ENCODE measurements at regions not wholly inside any gene's neighbourhood (a gene's known extent, or its start where the extent isn't known, plus 50 kb on each side); places are given as distances from the start of the nearest gene placed in this dataset.

- POLR2A ChIA-PET = no interaction called here
Observed at GRCh38 chr5:28190011-28190410, 1151.6 kb upstream of the CDH9 start.

GRCh38 chr5:28174691-28175090, 1136.3 kb upstream of the CDH9 start:
- CTCF ChIA-PET = no interaction called here
- no peak for DNase-seq (ENCODE audit: low read depth, low spot score)
- no peak overlapping the region for H3K4me3 ChIP-seq (ENCODE audit: low read depth, low read length)
- no peak for TF ChIP-seq CTCF (IDR thresholded peaks at IDR 0.05; ENCODE audit: low read depth, low read length)
- POLR2A ChIA-PET = no interaction called here
- H3K9me3 ChIP-seq (ENCODE audit: control insufficient read depth, insufficient read depth, low read length) = peaks cover 9% of the 10 kb centered on the region
- H3K27me3 ChIP-seq (ENCODE audit: control insufficient read depth, insufficient read depth, low read length) = no peaks in the 10 kb centered on the region
- H3K27ac ChIP-seq (ENCODE audit: low read depth, low read length) = no peak overlapping the region

More at GRCh38 chr5:28190011-28190410, 1151.6 kb upstream of the CDH9 start:
- CTCF ChIA-PET = no interaction called here
- DNase-seq (ENCODE audit: low read depth, low spot score) = no peak
- Histone ChIP-seq H3K9me3 (ENCODE audit: control insufficient read depth, insufficient read depth, low read length) (peaks cover 9% of the 10 kb centered on the region), H3K27ac (ENCODE audit: low read depth, low read length) (no peak overlapping the region), H3K27me3 (ENCODE audit: control insufficient read depth, insufficient read depth, low read length) (no peaks in the 10 kb centered on the region), H3K4me3 (ENCODE audit: low read depth, low read length) (no peak overlapping the region)
- no peak for TF ChIP-seq CTCF (IDR thresholded peaks at IDR 0.05; ENCODE audit: low read depth, low read length)

DNA sequence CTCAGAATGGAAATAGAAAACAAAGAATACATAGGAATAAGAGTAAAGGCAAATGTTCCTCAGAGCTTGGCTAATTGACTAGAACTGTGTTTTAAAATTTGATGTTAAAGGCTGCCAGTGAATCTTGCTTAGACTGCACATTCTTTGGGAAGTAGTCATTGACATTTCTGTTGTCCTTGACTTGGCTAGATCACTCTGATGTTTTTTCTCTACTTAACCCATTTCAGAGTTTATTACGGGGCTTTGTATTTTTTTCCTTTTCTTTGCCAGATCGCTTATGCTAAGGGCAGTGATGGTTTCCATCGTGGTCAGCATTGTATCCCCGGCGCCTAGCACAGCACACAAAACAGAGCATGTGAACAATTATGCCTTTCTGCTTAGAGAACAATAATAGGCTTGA, 1126.7 kb upstream of the CDH9 start:
- no peak for DNase-seq (ENCODE audit: low read depth, low spot score)
- Histone ChIP-seq H3K4me3 (ENCODE audit: low read depth, low read length) (no peak overlapping the region), H3K27ac (ENCODE audit: low read depth, low read length) (no peak overlapping the region), H3K9me3 (ENCODE audit: control insufficient read depth, insufficient read depth, low read length) (peaks cover 6% of the 10 kb centered on the region), H3K27me3 (ENCODE audit: control insufficient read depth, insufficient read depth, low read length) (no peaks in the 10 kb centered on the region)
- no peak for TF ChIP-seq CTCF (IDR thresholded peaks at IDR 0.05; ENCODE audit: low read depth, low read length)
- CTCF ChIA-PET = no interaction called here
- POLR2A ChIA-PET = no interaction called here

DNA sequence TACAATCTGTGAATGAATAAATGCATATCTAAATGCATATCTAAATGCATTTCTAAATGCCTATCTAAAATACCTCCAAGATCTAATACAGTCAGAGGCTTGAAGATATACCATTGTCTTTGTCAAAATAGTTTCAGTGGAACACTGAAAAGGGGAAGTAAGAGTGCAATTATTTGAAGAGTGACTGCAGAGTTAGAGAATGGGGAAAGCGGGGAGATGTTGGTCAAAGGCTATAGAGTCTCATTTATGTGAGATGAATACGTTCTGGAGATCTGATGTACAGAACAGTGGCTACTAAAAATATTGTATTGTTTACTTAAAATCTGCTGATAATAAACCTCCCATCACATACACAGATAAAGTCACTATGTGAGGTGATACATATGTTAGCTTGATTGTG, 1126.2 kb upstream of the CDH9 start:
- Histone ChIP-seq H3K27me3 (ENCODE audit: control insufficient read depth, insufficient read depth, low read length) (no peaks in the 10 kb centered on the region), H3K4me3 (ENCODE audit: low read depth, low read length) (no peak overlapping the region), H3K9me3 (ENCODE audit: control insufficient read depth, insufficient read depth, low read length) (peaks cover 6% of the 10 kb centered on the region), H3K27ac (ENCODE audit: low read depth, low read length) (no peak overlapping the region)
- no peak for DNase-seq (ENCODE audit: low read depth, low spot score)
- CTCF ChIA-PET = no interaction called here
- TF ChIP-seq CTCF (IDR thresholded peaks at IDR 0.05; ENCODE audit: low read depth, low read length) = no peak
- POLR2A ChIA-PET = no interaction called here

GRCh38 chr5:28156981-28157380, 1118.6 kb upstream of the CDH9 start:
- H3K27me3 ChIP-seq (ENCODE audit: control insufficient read depth, insufficient read depth, low read length) = no peaks in the 10 kb centered on the region
- CTCF ChIA-PET = no interaction called here
- H3K27ac ChIP-seq (ENCODE audit: low read depth, low read length) = no peak overlapping the region
- no peaks in the 10 kb centered on the region for H3K9me3 ChIP-seq (ENCODE audit: control insufficient read depth, insufficient read depth, low read length)
- no peak overlapping the region for H3K4me3 ChIP-seq (ENCODE audit: low read depth, low read length)
- TF ChIP-seq CTCF (IDR thresholded peaks at IDR 0.05; ENCODE audit: low read depth, low read length) = no peak
- DNase-seq (ENCODE audit: low read depth, low spot score) = no peak
- POLR2A ChIA-PET = no interaction called here
